GM12873 (cell line): ENCODE measurements at regions not wholly inside any gene's neighbourhood (a gene's known extent, or its start where the extent isn't known, plus 50 kb on each side); places are given as distances from the start of the nearest gene placed in this dataset.

Experiments used
- CTCF ChIP-seq: IDR thresholded peaks from 2 replicates; pipeline ENCODE4 v1.5.1; 2012; ENCODE audit warnings: low read depth, mild to moderate bottlenecking, moderate library complexity, low read length, control low read depth; ENCODE audit not compliant: insufficient read depth; ENCODE audit errors: missing control alignments

- TF ChIP-seq CTCF: no peak
Measured at GRCh38 chr5:152623951-152624350, 218.9 kb upstream of the NMUR2 start.

- no peak for TF ChIP-seq CTCF
Measured at GRCh38 chr5:152625696-152626095, 220.6 kb upstream of the NMUR2 start.

- TF ChIP-seq CTCF: no peak
Measured at GRCh38 chr5:152631221-152631620, 226.1 kb upstream of the NMUR2 start.

DNA sequence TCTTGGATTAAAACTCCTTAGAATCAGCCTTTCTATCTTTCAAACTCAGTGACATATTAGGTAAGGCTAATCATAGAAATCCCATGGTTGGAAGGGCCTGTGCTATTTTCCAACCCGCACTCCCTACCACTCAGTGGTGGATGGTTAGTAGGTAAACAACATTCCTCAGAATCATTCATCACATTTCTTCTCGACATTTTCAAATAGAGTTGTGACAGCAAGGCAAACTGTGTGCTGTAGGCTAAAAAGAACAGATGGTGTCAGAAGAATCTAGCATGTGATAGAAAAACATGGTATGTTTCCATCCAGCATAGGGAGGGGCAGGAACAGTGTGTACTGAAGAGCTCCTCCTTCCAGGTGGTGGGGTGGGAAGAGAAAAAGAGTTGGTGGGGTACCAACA is 227.3 kb upstream of the NMUR2 start:
- TF ChIP-seq CTCF: no peak

GRCh38 chr5:152634586-152634985 is 229.5 kb upstream of the NMUR2 start:
- no peak for TF ChIP-seq CTCF

DNA sequence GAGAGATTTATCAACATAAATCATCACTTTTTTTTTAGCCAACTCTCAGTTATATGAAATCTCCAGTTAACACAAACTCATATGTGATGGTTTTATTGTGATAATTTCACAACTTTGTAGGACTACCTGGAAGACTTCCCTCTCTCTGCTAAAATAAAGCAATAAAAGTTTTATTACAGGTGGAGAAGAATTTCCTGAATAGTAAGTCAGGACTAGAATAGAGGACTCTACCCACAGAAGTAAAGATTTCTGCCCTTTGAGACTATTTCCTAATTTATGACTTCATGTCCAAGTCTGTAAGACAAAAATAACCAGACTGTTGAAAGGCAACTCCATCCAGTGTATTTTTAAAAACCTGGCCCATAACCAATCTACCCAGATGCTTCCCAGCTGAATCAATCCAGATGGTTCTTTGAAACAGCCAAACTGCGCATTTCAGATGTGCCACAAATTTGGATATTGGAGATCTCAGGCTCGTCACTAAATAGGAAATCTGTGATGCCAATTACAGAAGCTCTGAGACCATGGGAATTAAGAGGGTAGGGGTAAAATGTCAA is 234.0 kb upstream of the NMUR2 start:
- no peak for TF ChIP-seq CTCF

- no peak for TF ChIP-seq CTCF
Measured at GRCh38 chr5:152641970-152642805, 237.1 kb upstream of the NMUR2 start.
